NCI-H2227 treated with DMSO at 0.1 percent for 48 hours (cell line): ENCODE measurements at regions not wholly inside any gene's neighbourhood (a gene's known extent, or its start where the extent isn't known, plus 50 kb on each side); places are given as distances from the start of the nearest gene placed in this dataset.

Experiments used
- DNase-seq: peaks from one replicate; lab custom pipeline; 2025; lab: John Stamatoyannopoulos, UW

DNA sequence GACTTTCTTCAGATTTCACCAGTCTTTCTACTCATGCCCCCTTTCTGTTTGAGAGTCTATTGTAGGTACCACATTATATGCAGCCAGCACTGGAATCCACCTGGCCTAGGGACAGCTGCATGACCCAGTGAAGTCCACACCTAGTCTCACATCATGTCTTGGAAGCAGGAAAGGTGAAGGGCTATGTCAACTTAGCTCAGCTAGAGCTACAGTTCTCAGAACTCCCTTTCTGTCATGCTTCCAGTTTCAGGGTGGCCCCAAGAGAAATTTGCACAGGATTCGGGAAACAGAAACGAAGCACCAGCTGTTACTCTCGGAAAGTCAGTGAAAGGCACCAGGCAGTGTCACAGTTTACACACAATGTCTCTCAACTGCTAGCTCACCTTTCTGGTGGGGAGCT lies 51.6 kb upstream of the NLRP1 start:
- DNase-seq: no peak

DNA sequence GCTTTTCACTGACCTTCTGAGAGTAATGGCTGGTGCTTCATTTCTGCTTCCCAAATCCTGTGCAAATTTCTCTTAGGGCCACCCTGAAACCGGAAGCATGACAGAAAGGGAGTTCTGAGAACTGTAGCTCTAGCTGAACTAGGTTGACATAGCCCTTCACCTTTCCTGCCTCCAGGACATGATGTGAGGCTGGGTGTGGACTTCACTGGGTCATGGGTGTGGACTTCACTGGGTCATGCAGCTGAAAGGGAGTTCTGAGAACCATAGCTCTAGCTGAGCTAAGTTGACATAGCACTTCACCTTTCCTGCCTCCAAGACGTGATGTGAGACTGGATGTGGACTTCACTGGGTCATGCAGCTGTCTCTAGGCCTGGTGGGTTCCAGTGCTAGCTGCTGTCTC lies 54.3 kb upstream of the NLRP1 start:
- no peak for DNase-seq

- DNase-seq: no peak
These were observed 56.4 kb upstream of the NLRP1 start for GRCh38 chr17:5640726-5641125.

GRCh38 chr17:5642752-5643151 lies 58.4 kb upstream of the NLRP1 start:
- no peak for DNase-seq

- no peak for DNase-seq
These were observed 59.8 kb upstream of the NLRP1 start for GRCh38 chr17:5644065-5644464.

- no peak for DNase-seq
These were observed 67.0 kb upstream of the NLRP1 start for GRCh38 chr17:5651348-5651747.

- no peak for DNase-seq
These were observed 77.3 kb upstream of the NLRP1 start for GRCh38 chr17:5661491-5662125.

- DNase-seq: no peak
These were observed 78.2 kb upstream of the NLRP1 start for GRCh38 chr17:5662409-5663085.

GRCh38 chr17:5665164-5665563 lies 80.9 kb upstream of the NLRP1 start:
- DNase-seq: no peak

DNA sequence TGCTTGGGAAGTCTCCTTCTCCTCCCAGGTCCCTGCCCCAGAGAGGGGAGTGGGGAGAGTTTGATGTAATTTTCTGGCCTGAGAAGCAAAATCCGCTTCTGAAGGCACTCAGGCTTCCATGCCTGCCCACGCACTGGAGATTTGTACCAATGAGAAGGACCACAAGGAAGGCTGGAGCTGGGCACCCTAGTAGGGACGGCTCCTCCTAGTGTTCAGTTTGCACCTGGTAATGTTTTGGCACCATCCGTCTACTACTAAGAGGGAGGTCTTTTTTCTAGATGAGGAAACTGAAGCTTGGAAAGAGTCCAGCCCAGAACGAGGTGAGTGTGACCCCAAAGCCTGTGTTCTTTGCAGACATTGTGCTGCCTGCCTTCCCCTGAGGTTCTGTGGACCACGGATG lies 83.6 kb upstream of the NLRP1 start:
- no peak for DNase-seq

DNA sequence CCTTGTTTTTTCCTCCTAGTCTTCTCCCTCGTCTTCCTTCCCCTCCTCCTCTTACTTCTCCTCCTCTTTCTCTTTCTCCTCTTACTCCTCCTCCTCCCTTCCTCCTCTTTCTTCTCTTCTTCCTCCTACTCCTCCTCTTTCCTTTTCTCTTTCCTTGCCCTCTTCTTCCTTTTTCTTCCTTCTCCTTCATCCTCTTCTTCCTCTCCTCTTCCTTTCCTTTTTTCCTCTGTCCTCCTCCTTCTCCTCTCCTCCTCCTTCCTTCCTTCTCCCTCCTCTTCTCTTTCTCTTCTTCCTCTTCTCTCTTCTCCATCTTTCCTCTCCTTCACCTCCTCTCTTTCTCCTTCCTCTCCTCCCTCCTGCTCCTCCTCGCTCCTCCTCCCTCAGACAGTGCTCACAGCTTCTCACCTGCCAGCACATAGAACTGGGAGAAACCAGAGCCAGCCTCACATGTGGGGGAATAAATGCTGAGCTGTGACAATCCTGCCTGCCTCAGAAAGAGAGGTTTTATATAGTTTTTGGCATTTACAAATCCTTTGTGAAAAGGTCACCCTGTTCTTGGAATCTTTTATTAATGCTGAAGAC lies 84.3 kb upstream of the NLRP1 start:
- no peak for DNase-seq

- DNase-seq: no peak
These were observed 84.9 kb upstream of the NLRP1 start for GRCh38 chr17:5669191-5669590.

- no peak for DNase-seq
These were observed 87.8 kb upstream of the NLRP1 start for GRCh38 chr17:5672141-5672540.

- no peak for DNase-seq
These were observed 88.6 kb upstream of the NLRP1 start for GRCh38 chr17:5672815-5673430.

GRCh38 chr17:5675625-5676421 lies 91.5 kb upstream of the NLRP1 start:
- DNase-seq: no peak

DNA sequence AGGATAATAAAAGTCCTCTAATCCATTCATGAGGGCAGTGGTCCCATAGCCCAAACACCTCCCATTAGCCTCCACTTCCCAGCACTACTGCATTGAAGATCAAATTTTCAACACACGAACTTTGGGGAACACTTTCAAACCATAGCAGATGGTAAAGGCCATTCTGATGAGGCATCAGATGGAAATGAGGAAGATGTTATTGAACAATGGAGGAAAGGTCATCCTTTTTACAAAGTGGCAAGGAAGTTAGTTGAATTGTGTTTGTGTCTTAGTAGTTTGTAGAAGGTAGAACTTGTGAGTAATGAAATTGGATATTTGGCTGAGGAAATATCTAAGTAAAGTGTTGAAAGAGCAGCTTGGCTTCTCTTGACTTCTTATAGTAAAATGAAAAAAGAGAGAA lies 93.3 kb upstream of the NLRP1 start:
- no peak for DNase-seq

DNA sequence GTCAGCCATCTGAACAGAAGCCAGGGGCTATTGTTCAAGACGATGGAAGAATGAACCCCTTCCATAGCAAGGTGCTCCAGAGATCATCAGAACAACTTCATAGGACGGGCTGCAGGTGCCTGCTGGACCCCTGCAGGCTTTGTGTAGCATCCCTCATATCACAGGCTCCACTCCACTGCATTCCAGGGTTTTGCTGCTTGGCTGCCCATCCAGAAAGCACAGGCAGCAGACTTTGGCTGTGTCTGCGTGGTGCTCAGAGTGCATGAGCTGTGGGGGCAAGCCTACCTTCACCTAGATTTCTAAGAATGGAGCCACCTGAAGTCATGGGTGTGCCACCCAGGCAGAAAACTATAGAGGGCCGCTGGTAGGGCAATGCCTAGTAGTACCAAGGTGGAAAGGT lies 93.9 kb upstream of the NLRP1 start:
- DNase-seq: no peak

GRCh38 chr17:5680766-5681165 lies 96.5 kb upstream of the NLRP1 start:
- no peak for DNase-seq

- no peak for DNase-seq
These were observed 98.9 kb upstream of the NLRP1 start for GRCh38 chr17:5683241-5683640.

GRCh38 chr17:5686074-5686635 lies 101.8 kb upstream of the NLRP1 start:
- no peak for DNase-seq

DNA sequence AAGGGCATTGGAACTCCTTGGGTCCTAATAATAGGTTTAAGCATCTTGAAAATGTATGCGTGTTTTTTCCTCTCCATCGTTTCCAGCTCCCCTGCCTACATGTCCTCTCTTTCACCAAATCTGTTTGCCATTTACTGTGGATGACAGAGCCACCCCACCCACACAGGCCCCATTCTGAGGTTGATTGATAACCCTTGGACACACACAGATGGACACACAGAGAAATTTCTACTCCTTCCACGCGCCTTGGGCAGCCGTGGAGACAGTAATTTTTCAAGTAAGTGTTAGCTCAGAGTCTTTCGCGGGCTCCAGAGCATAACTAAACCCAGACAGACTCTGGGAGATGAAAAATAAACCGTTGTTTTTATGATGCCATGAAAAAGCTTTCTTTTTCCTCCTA lies 103.3 kb upstream of the NLRP1 start:
- DNase-seq: no peak

GRCh38 chr17:5693821-5694220 lies 109.5 kb upstream of the NLRP1 start:
- DNase-seq: no peak
